SK-N-SH (cell line): ENCODE measurements at regions not wholly inside any gene's neighbourhood (a gene's known extent, or its start where the extent isn't known, plus 50 kb on each side); places are given as distances from the start of the nearest gene placed in this dataset.

ENCODE experiments used
- CTCF ChIA-PET: fragments of 300-600, 350-600 bp; formaldehyde crosslinking; extraction: SDS; loops from one replicate; lab custom pipeline; 2021; lab: Yijun Ruan, JAX
- POLR2A ChIA-PET: fragments of 350-600 bp; sonication (Branson Sonifier 250); formaldehyde crosslinking; extraction: SDS; loops from one replicate; lab custom pipeline; 2020; ENCODE audit warnings: antibody characterized with exemption, inconsistent platforms; lab: Yijun Ruan, JAX
- DNase-seq: peaks from one replicate; pipeline ENCODE4 v3.0.0; 2012
- H2AFZ ChIP-seq: fragments of 200-600 bp; sonication (generic); 2 replicates; pipeline ENCODE4 v1.8.1; 2016; ENCODE audit warnings: antibody characterized with exemption, mild to moderate bottlenecking, low read depth
- H3F3A ChIP-seq: fragments of 200-600 bp; sonication (generic); replicated peaks from 2 replicates; pipeline ENCODE3; 2016; ENCODE audit warnings: antibody characterized with exemption, mild to moderate bottlenecking; ENCODE audit not compliant: insufficient read depth
- H3K27ac ChIP-seq, 2 experiments: fragments of 200-500 bp in 1 of 2; fragments of 200-600 bp in 1 of 2; sonication (Bioruptor generic) in 1 of 2; sonication (generic), shearing (Covaris generic) in 1 of 2; 2 replicates each; pipeline versions ENCODE4 v1.5.1 to v1.6.1; 2014 to 2016; ENCODE audit warnings: low read depth in 2 of 2, inconsistent platforms in 1 of 2, low read length in 1 of 2, mild to moderate bottlenecking in 1 of 2, mixed read lengths in 1 of 2
- H3K27me3 ChIP-seq: fragments of 200-600 bp; sonication (generic), shearing (Covaris generic); 2 replicates; pipeline ENCODE4 v1.6.1; 2016; ENCODE audit warnings: mixed run types; ENCODE audit not compliant: insufficient read depth
- H3K36me3 ChIP-seq, 2 experiments: fragments of 200-500 bp in 1 of 2; fragments of 200-600 bp in 1 of 2; sonication (Bioruptor generic) in 1 of 2; sonication (generic) in 1 of 2; replicated peaks in 1 of 2; 2 replicates each; pipeline versions ENCODE3 to v1.5.1; 2014 to 2016; ENCODE audit warnings: low read length in 1 of 2, mild to moderate bottlenecking in 1 of 2; ENCODE audit not compliant: insufficient read depth in 2 of 2, control insufficient read depth in 1 of 2
- H3K4me1 ChIP-seq, 2 experiments: fragments of 200-500 bp in 1 of 2; fragments of 200-600 bp in 1 of 2; sonication (Bioruptor generic) in 1 of 2; sonication (generic), shearing (Covaris generic) in 1 of 2; 2 replicates each; pipeline versions ENCODE4 v1.5.1 to v1.6.1; 2014 to 2016; ENCODE audit warnings: low read depth in 1 of 2, low read length in 1 of 2, mixed run types in 1 of 2; ENCODE audit not compliant: insufficient read depth in 2 of 2, control insufficient read depth in 1 of 2
- H3K4me2 ChIP-seq: fragments of 200-600 bp; sonication (generic), shearing (Covaris generic); 2 replicates; pipeline ENCODE4 v1.6.1; 2017; ENCODE audit warnings: mixed run types
- H3K4me3 ChIP-seq, 2 experiments: fragments of 200-500 bp in 1 of 2; fragments of 200-600 bp in 1 of 2; sonication (Bioruptor generic) in 1 of 2; sonication (generic), shearing (Covaris generic) in 1 of 2; 2 replicates each; pipeline versions ENCODE4 v1.5.1 to v1.8.1; 2014 to 2016; ENCODE audit warnings: low read depth in 2 of 2, inconsistent platforms in 1 of 2, low read length in 1 of 2, mild to moderate bottlenecking in 1 of 2, mixed read lengths in 1 of 2, moderate library complexity in 1 of 2
- H3K79me2 ChIP-seq: fragments of 200-600 bp; sonication (generic); 2 replicates; pipeline ENCODE4 v1.8.1; 2017; ENCODE audit warnings: mild to moderate bottlenecking; ENCODE audit not compliant: insufficient read depth
- H3K9ac ChIP-seq: fragments of 200-600 bp; sonication (generic); 2 replicates; pipeline ENCODE4 v1.6.1; 2017; ENCODE audit warnings: mixed run types
- H3K9me2 ChIP-seq: fragments of 200-600 bp; sonication (generic); 2 replicates; pipeline ENCODE4 v1.6.1; 2017; ENCODE audit warnings: mixed run types
- H3K9me3 ChIP-seq: fragments of 200-600 bp; sonication (generic); 2 replicates; pipeline ENCODE4 v1.6.1; 2017; ENCODE audit warnings: mixed run types, mild to moderate bottlenecking, moderate library complexity
- H4K20me1 ChIP-seq: fragments of 200-600 bp; sonication (generic); 2 replicates; pipeline ENCODE4 v1.6.1; 2017; ENCODE audit warnings: mild to moderate bottlenecking, mixed run types; ENCODE audit not compliant: insufficient read depth
- CHD2 ChIP-seq: fragments of 150-350 bp; IDR thresholded peaks from 2 replicates; pipeline ENCODE4 v1.6.1; 2018; ENCODE audit warnings: low read length; ENCODE audit not compliant: partially characterized antibody
- EZH2phosphoT487 ChIP-seq: fragments of 200-600 bp; sonication (generic); IDR thresholded peaks from 2 replicates; pipeline ENCODE4 v1.6.1; 2017; ENCODE audit warnings: low read depth, mixed run types, mild to moderate bottlenecking, antibody characterized with exemption, moderate library complexity, borderline replicate concordance
- FOXJ3 ChIP-seq: sonication (generic); formaldehyde crosslinking; IDR thresholded peaks from 2 replicates; pipeline ENCODE4 v1.5.1; 2020; ENCODE audit warnings: mild to moderate bottlenecking, missing genetic modification reagents
- FOXM1 ChIP-seq: IDR thresholded peaks from 2 replicates; pipeline ENCODE4 v1.4.0; 2012; ENCODE audit warnings: low read depth, mild to moderate bottlenecking
- GABPA ChIP-seq: IDR thresholded peaks from 2 replicates; pipeline ENCODE4 v1.4.0; 2012; ENCODE audit warnings: low read depth, mild to moderate bottlenecking
- MEF2A ChIP-seq: IDR thresholded peaks from 2 replicates; pipeline ENCODE4 v1.4.0; 2012; ENCODE audit warnings: low read depth, borderline replicate concordance
- MXI1 ChIP-seq: IDR thresholded peaks from 2 replicates; pipeline ENCODE4 v1.6.1; 2012; ENCODE audit warnings: mild to moderate bottlenecking, low read depth, low read length, improper control_type of control experiment
- NFIC ChIP-seq: IDR thresholded peaks from 2 replicates; pipeline ENCODE4 v1.4.0; 2012; ENCODE audit warnings: borderline replicate concordance
- NRF1 ChIP-seq: IDR thresholded peaks from 2 replicates; pipeline ENCODE4 v1.6.1; 2012; ENCODE audit warnings: low read depth, mild to moderate bottlenecking, low read length
- RFX5 ChIP-seq: IDR thresholded peaks from 2 replicates; pipeline ENCODE4 v1.6.1; 2012; ENCODE audit warnings: mild to moderate bottlenecking, improper control_type of control experiment, low read length
- RXRA ChIP-seq: IDR thresholded peaks from 2 replicates; pipeline ENCODE4 v1.4.0; 2012; ENCODE audit warnings: low read depth, mild to moderate bottlenecking, borderline replicate concordance
- WGBS: methylation state at CpG from one replicate; pipeline ENCODE4 v1.1.6; 2017; ENCODE audit warnings: low lambda C conversion rate; 5-methylcytosine and 5-hydroxymethylcytosine counted together
- TF ChIP-seq, protein P1 (sequence below): fragments of 200-600 bp; sonication (generic); IDR thresholded peaks from 2 replicates; pipeline ENCODE4 v1.6.1; 2017; ENCODE audit warnings: antibody characterized with exemption, mild to moderate bottlenecking, moderate library complexity

DNA sequence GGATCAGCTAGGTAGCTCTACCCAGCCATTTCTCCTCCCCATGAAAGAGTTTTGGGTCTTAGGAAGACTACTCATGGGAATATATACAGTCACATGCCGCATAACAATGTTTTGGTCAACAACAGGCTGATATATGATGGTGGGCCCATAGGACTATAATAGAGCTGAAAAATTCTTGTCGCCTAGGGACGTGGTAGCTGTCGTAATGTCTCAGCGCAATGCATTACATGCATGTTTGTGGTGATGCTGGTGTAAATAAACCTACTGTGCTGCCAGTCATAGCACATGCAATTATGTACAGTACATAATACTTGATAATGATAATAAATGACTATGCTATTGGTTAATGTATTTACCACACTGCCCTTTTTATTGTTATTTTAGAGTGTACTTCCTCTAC is 78.2 kb upstream of the DLX6 start:
- H3K27ac ChIP-seq, result no peak overlapping the region
- ChIA-PET CTCF (no interaction called here), POLR2A (no interaction called here)
- H3K9me3 ChIP-seq, result no peaks in the 10 kb centered on the region
- no peaks in the 10 kb centered on the region for H3K79me2 ChIP-seq
- H3K36me3 ChIP-seq, result no peaks in the 10 kb centered on the region
- no peaks in the 10 kb centered on the region for H3F3A ChIP-seq
- no peak for DNase-seq
- TF ChIP-seq RXRA (no peak), NFIC (no peak), FOXJ3 (CRISPR knock-in tag) (no peak), FOXM1 (no peak), GABPA (no peak), NRF1 (no peak), EZH2phosphoT487 (no peak)
- H3K9ac ChIP-seq, result no peak overlapping the region
- 66% methylated on average over 5 of the region's 5 CpGs for WGBS
- H4K20me1 ChIP-seq, result no peaks in the 10 kb centered on the region
- no peak overlapping the region for H3K4me2 ChIP-seq
- H3K27me3 ChIP-seq, result peaks cover 6% of the 10 kb centered on the region; the same call in 1 of the 2 replicates
- no peak overlapping the region for H2AFZ ChIP-seq
- H3K9me2 ChIP-seq, result no peaks in the 10 kb centered on the region
- H3K4me1 ChIP-seq, result no peaks in the 10 kb centered on the region
- no peak overlapping the region for H3K4me3 ChIP-seq

DNA sequence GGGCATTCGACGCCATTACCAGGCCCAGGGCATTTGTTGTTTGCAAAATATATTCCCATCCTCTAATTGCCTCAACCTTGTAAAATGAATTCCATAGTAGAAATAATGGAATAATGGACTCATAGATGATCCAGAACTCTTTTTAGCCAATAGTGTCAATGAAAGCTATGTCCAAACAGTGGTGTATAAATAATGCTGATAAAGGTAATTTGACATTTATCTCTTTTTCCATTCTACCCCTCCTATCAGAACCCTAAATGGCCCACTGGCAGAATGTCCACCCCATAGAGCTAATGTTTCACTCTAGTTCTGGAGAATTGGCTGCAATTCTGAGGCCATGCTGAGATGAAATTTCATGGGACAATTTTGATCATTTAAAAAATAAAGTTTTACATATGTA is 76.4 kb upstream of the DLX6 start:
- Histone ChIP-seq H3K4me3 (no peak overlapping the region), H4K20me1 (no peaks in the 10 kb centered on the region), H2AFZ (no peak overlapping the region), H3K27ac (no peak overlapping the region), H3K4me2 (no peak overlapping the region), H3K9ac (no peak overlapping the region), H3K36me3 (no peaks in the 10 kb centered on the region), H3K9me3 (no peaks in the 10 kb centered on the region), H3K9me2 (no peaks in the 10 kb centered on the region), H3K27me3 (no peaks in the 10 kb centered on the region; the same call in 1 of the 2 replicates), H3K4me1 (no peaks in the 10 kb centered on the region), H3F3A (no peaks in the 10 kb centered on the region), H3K79me2 (no peaks in the 10 kb centered on the region)
- no peak for TF ChIP-seq MXI1
- DNase-seq, result no peak
- CTCF ChIA-PET, result interaction anchor here (2.2 kb wide), 1 partner anchor 11 kb away, joined by 5 read pairs; no protein-coding TSS in a partner anchor
- 17% methylated on average over 2 of the region's 2 CpGs for WGBS
- POLR2A ChIA-PET, result no interaction called here

DNA sequence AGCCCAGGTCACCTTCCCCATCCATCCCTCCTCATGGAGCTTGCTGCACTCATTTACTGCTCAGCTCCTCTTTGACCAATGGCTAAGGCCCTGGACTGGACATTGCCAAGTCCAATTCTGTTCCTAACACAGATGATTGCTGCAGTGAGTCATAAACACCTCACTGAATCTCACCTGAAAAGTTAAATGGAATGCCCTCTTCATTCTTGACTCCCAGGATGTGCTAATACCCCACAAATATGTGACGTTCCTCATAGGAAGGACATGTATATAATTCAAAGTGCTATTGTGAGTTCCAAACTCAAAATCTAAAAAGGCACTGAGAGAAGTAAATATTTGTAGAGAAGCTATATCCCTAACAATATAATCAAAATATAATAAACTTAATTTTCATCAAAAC is 73.5 kb upstream of the DLX6 start:
- H3K4me2 ChIP-seq, result no peak overlapping the region
- H3F3A ChIP-seq, result no peaks in the 10 kb centered on the region
- H3K9me2 ChIP-seq, result no peaks in the 10 kb centered on the region
- H3K27me3 ChIP-seq, result no peaks in the 10 kb centered on the region; the same call in 1 of the 2 replicates
- H4K20me1 ChIP-seq, result no peaks in the 10 kb centered on the region
- POLR2A ChIA-PET, result no interaction called here
- CTCF ChIA-PET, result interaction anchor here (1.4 kb wide), 1 partner anchor 11 kb away, joined by 3 read pairs; no protein-coding TSS in a partner anchor
- 72% methylated on average over 1 of the region's 1 CpG for WGBS
- H3K27ac ChIP-seq, result no peak overlapping the region
- H3K4me3 ChIP-seq, result no peak overlapping the region
- H3K4me1 ChIP-seq, result no peaks in the 10 kb centered on the region
- H2AFZ ChIP-seq, result no peak overlapping the region
- H3K36me3 ChIP-seq, result no peaks in the 10 kb centered on the region
- H3K79me2 ChIP-seq, result no peaks in the 10 kb centered on the region
- H3K9me3 ChIP-seq, result no peaks in the 10 kb centered on the region
- H3K9ac ChIP-seq, result no peak overlapping the region
- TF ChIP-seq, protein P1, sequence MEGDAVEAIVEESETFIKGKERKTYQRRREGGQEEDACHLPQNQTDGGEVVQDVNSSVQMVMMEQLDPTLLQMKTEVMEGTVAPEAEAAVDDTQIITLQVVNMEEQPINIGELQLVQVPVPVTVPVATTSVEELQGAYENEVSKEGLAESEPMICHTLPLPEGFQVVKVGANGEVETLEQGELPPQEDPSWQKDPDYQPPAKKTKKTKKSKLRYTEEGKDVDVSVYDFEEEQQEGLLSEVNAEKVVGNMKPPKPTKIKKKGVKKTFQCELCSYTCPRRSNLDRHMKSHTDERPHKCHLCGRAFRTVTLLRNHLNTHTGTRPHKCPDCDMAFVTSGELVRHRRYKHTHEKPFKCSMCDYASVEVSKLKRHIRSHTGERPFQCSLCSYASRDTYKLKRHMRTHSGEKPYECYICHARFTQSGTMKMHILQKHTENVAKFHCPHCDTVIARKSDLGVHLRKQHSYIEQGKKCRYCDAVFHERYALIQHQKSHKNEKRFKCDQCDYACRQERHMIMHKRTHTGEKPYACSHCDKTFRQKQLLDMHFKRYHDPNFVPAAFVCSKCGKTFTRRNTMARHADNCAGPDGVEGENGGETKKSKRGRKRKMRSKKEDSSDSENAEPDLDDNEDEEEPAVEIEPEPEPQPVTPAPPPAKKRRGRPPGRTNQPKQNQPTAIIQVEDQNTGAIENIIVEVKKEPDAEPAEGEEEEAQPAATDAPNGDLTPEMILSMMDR, result no peak
- TF ChIP-seq MEF2A (no peak), EZH2phosphoT487 (no peak), RFX5 (no peak), CHD2 (no peak), FOXM1 (no peak)
- no peak for DNase-seq
